NCI-H1694 (cell line): ENCODE measurements at regions not wholly inside any gene's neighbourhood (a gene's known extent, or its start where the extent isn't known, plus 50 kb on each side); places are given as distances from the start of the nearest gene placed in this dataset.

Experiments used
- DNase-seq: peaks from one replicate; lab custom pipeline; 2025; lab: John Stamatoyannopoulos, UW

GRCh38 chr18:46321955-46322354, 217.8 kb downstream of the HAUS1 start:
- no peak for DNase-seq

DNA sequence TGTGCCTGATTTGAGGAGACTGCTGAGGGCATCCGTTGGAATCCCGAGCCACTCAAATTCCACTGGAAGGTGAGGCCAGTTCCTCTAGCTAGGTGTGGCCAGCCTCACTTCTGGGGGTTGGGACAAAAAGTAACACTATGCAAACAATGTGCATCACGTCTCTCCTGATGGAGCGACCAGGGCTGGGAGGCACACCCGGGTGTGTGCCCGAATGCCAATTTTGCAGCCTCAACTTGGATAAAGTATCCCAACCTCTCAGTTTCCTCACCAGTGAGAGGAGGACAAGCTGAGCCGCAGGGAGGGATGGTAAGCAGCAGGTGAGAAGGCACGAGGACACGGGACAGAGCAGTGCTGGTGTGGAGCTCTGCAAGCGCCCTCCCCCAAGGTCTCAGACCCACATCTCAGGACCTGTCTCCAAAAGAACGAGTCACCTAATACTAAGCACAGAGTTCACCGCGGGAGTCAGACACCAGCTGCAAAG, 218.3 kb downstream of the HAUS1 start:
- no peak for DNase-seq

- DNase-seq: no peak
Observed at GRCh38 chr18:46322941-46323340, 218.8 kb downstream of the HAUS1 start.

DNA sequence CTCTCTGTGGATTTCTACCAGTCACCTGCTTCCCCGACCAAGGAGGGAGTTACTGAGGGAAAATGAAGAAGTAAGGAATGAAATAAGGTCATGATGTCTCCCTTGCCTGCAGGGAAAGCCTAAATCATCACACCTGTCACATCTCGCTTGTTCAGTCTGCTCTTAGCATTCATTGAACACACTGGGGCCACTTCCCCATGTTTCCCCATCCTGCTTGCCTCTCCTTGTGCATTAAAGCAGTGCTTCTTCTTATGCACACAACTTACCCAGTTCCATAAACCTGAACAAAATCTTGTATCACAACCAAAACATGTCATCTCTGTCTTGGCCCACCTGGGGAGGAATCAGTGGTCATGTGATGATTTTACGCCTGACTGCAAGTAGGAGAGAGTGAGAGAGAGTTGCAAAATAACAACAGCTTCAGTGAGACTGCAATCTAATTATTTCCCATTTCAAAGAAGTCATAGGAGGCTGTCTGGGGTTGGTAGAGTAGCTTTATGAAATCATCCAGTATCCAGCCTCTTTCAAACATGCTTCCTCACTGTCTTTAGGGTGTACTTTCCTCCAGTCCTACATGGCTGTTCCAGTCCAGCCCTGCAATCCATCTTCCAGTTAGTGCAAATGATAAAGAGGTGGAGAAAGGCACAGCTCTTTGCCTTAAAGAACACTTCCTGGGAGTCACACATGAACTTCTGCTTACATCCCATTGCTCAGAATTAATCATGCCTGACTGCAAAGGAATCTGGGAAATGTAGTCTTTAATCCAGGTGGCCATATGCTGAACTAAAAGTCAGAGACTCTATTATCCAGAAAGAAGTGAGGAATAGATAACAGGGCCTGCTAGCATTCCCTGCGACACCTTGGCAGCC, 220.1 kb downstream of the HAUS1 start:
- peak; percentile 10 for DNase-seq

DNA sequence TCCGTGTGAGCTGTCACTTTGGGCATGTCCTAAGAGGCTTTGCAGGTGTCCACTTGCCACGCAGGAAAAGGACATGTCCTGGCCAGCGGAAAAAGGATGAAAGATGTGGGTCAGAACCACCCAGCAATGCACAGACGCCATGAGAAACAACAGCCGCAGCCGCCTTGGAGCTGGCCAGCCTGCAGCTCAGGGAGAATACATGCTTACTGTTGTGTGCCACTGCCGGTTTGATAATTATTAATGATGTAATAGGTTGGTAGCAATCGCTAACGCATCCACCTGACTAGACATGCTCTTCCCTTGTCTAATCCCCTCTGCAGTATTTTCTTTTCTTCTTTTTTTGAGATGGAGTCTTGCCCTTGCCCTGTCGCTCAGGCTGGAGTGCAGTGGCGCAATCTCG, 221.7 kb downstream of the HAUS1 start:
- no peak for DNase-seq

GRCh38 chr18:46329736-46330246, 225.6 kb downstream of the HAUS1 start:
- no peak for DNase-seq

GRCh38 chr18:46331316-46331715, 227.1 kb downstream of the HAUS1 start:
- DNase-seq: no peak

DNA sequence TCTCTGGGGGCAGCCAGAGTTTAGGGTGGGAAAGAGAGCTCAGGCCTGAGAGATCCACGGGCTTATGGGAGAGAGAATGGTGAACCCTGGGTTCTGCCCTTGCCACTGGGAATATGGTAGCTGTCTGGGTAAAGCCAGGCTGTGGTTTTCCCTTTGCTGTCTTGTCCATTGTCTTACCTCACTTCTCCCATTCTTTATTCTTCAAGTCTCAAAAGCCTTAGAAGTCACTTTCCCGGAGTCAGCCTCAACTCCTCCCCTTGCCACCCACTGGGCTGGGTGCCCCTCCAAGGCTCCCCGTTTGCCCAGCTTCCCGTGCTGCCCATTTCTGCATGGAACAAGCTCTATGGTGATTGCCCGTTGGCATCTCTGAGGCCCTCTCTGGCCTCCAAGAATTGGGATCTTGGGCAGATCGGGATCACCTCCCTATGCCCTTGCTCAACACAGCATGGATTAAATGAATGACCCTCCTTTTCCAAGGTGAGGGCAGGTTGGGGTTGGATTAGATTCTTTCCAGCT, 228.2 kb downstream of the HAUS1 start:
- no peak for DNase-seq

DNA sequence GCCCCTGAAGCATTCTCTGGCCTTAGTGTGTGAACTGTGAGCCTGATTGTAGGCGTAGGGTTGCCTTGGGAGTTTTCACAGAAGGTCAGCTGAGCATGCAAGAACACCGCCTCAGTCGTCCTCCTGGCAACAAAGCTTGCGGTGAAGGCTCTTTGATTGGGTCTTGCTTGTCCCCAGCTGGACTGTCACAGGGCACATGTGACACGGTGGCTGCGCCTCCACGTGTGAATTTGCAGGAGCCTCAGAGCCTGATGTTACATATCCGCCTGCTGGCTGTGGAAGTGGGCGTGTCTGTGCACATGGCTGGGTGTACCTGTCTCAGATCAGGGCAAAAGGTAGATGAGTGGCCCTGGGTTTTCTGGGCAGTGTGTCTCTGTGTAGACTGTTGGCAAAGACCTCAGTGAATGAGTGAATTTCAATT, 228.7 kb downstream of the HAUS1 start:
- DNase-seq: no peak

GRCh38 chr18:46333431-46334135, 229.4 kb downstream of the HAUS1 start:
- peak; percentile 31 for DNase-seq

- DNase-seq: peak; percentile 10
Observed at GRCh38 chr18:46334868-46335281, 230.7 kb downstream of the HAUS1 start.

DNA sequence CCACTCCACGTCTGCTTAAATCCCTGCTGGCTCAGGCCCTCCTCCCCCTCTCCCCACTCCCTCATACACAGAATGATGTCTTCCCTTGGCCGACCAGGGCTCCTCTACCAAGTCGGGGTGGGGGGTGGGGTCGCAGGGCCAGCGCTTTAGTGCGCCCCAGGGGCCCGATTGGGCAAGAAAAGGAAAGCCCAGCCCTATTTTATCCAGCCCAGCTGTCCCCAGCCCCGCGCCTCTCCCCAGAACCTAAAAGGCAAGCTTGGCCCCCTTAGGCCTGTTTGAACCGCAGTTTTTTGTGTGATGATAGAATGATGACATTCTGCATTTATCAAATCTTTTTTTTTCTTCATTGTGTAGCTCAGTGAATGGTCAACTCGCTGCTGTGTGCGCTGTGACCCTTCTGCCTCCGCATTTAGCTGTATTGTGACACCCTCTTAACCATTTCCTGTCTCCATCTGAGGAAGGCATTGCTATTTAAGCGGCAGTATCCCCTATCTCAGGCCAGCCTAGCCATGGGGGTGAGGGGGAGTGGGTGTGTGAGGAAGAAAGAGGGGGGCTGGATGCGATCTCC, 231.4 kb downstream of the HAUS1 start:
- peak; percentile 9 for DNase-seq

- DNase-seq: no peak
Observed at GRCh38 chr18:46336278-46337111, 232.3 kb downstream of the HAUS1 start.

- DNase-seq: peak; percentile 37
Observed at GRCh38 chr18:46337271-46337670, 233.1 kb downstream of the HAUS1 start.

- peak; percentile 9 for DNase-seq
Observed at GRCh38 chr18:46338205-46338604, 234.0 kb downstream of the HAUS1 start.

GRCh38 chr18:46338766-46339165, 234.6 kb downstream of the HAUS1 start:
- DNase-seq: no peak

- no peak for DNase-seq
Observed at GRCh38 chr18:46340716-46341115, 236.5 kb downstream of the HAUS1 start.

DNA sequence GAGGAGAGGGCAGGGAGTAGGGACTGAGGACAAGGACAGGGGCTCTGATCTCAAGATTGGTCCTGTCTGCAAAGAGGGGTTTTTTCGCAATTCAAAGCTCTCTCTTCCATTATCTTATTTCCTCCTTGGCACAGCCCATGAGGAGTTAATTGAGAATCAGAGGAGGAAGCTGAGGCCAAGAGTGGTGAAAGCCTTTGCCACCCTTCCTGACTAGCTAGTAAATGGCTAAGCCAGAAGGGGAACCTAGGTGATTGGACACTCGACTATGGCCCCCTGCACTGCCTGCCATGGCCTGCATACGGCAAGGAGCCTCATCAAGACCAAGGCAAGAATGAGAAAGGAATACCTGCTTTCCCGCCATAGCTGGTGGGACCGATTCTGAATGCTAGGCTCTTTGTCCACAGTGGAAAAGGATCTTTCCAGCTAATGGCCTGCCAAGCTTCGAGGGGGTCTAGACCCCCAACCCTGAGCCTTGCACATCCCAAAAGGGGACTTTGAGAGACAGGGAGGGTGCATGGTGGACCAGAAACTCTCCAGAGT, 237.9 kb downstream of the HAUS1 start:
- DNase-seq: no peak

DNA sequence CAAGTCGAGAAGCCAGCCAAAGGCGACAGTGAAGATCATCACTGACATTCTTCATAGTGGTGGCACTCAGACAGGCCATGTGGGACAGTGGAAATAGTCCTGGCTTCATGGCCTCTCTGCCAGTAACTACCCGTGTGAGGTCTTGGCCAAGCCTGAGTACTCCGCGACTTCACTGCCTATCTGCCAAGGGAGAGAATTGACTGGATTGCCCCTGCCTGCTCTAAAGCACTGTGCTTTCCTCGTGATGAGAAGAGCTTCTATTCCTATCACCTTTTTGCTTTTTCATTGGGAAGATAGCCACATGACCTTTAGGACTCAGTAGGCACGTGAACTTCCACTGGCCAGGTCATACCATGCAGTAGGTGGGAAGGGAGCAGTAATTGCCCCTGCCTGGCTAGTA, 239.3 kb downstream of the HAUS1 start:
- DNase-seq: no peak

- DNase-seq: no peak
Observed at GRCh38 chr18:46343931-46344372, 239.8 kb downstream of the HAUS1 start.
